AG09319 (cell line): ENCODE measurements at regions not wholly inside any gene's neighbourhood (a gene's known extent, or its start where the extent isn't known, plus 50 kb on each side); places are given as distances from the start of the nearest gene placed in this dataset.

ENCODE experiments used
- DNase-seq: peaks from one replicate; pipeline ENCODE4 v3.0.0-alpha.2; 2010; ENCODE audit warnings: low read depth; ENCODE audit errors: extremely low read depth
- TF ChIP-seq, protein P1 (sequence below): IDR thresholded peaks from 2 replicates; pipeline ENCODE4 v1.5.1; 2011; ENCODE audit warnings: low read depth, mild to moderate bottlenecking, inconsistent platforms, low read length, moderate library complexity

GRCh38 chr2:226337941-226338600 is 461.5 kb downstream of the IRS1 start:
- TF ChIP-seq, protein P1, sequence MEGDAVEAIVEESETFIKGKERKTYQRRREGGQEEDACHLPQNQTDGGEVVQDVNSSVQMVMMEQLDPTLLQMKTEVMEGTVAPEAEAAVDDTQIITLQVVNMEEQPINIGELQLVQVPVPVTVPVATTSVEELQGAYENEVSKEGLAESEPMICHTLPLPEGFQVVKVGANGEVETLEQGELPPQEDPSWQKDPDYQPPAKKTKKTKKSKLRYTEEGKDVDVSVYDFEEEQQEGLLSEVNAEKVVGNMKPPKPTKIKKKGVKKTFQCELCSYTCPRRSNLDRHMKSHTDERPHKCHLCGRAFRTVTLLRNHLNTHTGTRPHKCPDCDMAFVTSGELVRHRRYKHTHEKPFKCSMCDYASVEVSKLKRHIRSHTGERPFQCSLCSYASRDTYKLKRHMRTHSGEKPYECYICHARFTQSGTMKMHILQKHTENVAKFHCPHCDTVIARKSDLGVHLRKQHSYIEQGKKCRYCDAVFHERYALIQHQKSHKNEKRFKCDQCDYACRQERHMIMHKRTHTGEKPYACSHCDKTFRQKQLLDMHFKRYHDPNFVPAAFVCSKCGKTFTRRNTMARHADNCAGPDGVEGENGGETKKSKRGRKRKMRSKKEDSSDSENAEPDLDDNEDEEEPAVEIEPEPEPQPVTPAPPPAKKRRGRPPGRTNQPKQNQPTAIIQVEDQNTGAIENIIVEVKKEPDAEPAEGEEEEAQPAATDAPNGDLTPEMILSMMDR: no peak
- DNase-seq: no peak

DNA sequence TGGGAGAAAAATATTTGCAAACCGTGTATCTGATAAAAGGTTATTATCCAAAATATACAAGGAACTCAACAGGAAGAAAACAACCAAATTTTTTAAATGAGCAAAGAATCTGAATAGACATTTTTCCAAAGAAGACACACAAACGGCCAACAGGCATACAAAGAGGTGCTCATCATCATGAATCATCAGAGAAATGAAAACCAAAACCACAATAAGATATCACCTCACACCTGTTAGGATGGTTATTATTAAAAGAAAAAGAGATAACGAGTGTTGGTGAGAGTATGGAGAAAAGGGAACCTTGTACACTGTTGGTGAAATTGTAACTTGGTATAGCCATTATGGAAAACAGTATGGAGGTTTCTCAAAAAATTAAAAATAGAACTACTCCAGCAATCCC is 463.3 kb downstream of the IRS1 start:
- no peak for DNase-seq
- TF ChIP-seq, protein P1: no peak

DNA sequence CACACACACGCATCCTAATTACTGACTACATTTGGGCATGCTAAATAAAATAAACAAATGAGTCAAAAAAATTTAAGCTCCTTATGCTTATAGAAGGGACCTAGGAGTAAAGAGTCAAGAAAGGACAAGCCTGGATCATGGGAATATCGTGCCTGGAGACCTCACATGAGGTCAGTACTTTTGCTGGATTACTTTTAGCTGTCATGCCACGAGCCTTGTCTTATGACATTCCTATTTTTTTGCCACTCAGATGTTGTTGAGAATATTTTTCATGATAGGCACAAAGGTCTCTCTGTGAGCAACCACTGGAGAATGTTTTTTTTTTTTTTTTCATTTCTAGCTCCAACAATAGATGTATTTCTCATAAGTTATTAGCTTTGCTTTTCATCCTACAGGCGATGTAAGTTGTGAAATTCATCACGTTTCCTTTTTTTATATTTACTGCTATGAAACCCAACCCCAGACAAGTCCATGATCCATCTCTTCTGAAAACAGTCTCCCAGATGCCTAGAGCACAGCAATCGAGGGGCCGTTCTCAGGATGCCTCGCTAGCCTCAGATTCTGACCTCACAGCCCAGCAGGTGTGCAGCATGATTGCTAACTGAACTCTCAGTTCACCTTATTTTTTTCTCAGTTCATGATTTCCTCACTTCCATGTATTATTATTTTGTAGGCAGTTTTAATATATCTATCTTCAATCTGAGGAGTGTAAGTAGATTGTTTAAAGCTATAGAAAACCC is 464.5 kb downstream of the IRS1 start:
- TF ChIP-seq, protein P1: no peak
- DNase-seq: no peak

DNA sequence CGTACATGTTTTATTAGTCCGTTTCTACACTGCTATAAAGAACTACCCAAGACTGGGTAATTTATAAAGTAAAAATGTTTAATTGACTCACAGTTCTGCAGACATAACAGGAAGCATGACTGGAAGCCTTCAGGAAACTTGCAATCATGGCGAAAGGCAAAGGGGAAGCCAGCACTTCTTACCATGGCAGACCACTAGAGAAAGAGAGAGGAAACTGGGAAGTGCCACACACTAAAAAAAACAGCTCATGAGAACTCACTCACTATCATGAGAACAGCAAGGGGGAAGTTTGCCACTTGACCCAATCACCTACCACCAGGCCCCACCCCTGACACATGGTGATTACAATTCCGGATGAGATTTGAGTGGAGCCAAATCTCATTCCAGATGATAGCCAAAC is 466.2 kb downstream of the IRS1 start:
- no peak for DNase-seq
- TF ChIP-seq, protein P1: no peak

- no peak for DNase-seq
- TF ChIP-seq, protein P1: no peak
Measured at GRCh38 chr2:226330206-226330605, 469.4 kb downstream of the IRS1 start.

- TF ChIP-seq, protein P1: no peak
Measured at GRCh38 chr2:226329180-226329579, 470.4 kb downstream of the IRS1 start.

GRCh38 chr2:226327830-226328229 is 471.8 kb downstream of the IRS1 start:
- TF ChIP-seq, protein P1: no peak
- DNase-seq: no peak

More at GRCh38 chr2:226329180-226329579, 470.4 kb downstream of the IRS1 start:
- DNase-seq: no peak
